Glutamatergic neuron (in vitro differentiated cells): ENCODE measurements at regions not wholly inside any gene's neighbourhood (a gene's known extent, or its start where the extent isn't known, plus 50 kb on each side); places are given as distances from the start of the nearest gene placed in this dataset.

ENCODE experiments used
- DNase-seq: peaks from one replicate; pipeline ENCODE4 v3.0.0; 2022
- H3K27ac Mint-ChIP-seq: one replicate; pipeline ENCODE4 v1.8.0; 2020; ENCODE audit warnings: mild to moderate bottlenecking, mixed read lengths, inconsistent platforms; ENCODE audit not compliant: unreplicated experiment
- H3K27me3 Mint-ChIP-seq: one replicate; pipeline ENCODE4 v1.8.0; 2020; ENCODE audit warnings: mild to moderate bottlenecking, moderate library complexity, mixed read lengths, inconsistent platforms; ENCODE audit not compliant: unreplicated experiment
- H3K36me3 Mint-ChIP-seq: one replicate; pipeline ENCODE4 v1.8.0; 2020; ENCODE audit warnings: mild to moderate bottlenecking, mixed read lengths, inconsistent platforms; ENCODE audit not compliant: unreplicated experiment
- H3K4me1 Mint-ChIP-seq: one replicate; pipeline ENCODE4 v1.8.0; 2020; ENCODE audit warnings: mild to moderate bottlenecking, low read depth, mixed read lengths, inconsistent platforms; ENCODE audit not compliant: unreplicated experiment
- H3K4me3 Mint-ChIP-seq: one replicate; pipeline ENCODE4 v1.8.0; 2020; ENCODE audit warnings: mild to moderate bottlenecking, mixed read lengths, inconsistent platforms; ENCODE audit not compliant: unreplicated experiment
- H3K9me3 Mint-ChIP-seq: one replicate; pipeline ENCODE4 v1.8.0; 2020; ENCODE audit warnings: mild to moderate bottlenecking, moderate library complexity, mixed read lengths, inconsistent platforms; ENCODE audit not compliant: unreplicated experiment
- CTCF ChIP-seq: fragments of 200-600 bp; sonication (generic); IDR thresholded peaks from one replicate; pipeline ENCODE4 v1.5.0; 2021; ENCODE audit not compliant: partially characterized antibody, unreplicated experiment

- Mint-ChIP-seq H3K9me3 (peaks cover 2% of the 10 kb centered on the region), H3K4me3 (no peak overlapping the region), H3K27me3 (peaks cover 1% of the 10 kb centered on the region), H3K36me3 (no peaks in the 10 kb centered on the region), H3K4me1 (peaks cover 8% of the 10 kb centered on the region), H3K27ac (no peak overlapping the region)
- TF ChIP-seq CTCF, result no peak
- DNase-seq, result no peak
Observed at GRCh38 chrX:9127986-9128385, 94.1 kb upstream of the FAM9B start.

- H3K9me3 Mint-ChIP-seq, result peaks cover 2% of the 10 kb centered on the region
- peaks cover 1% of the 10 kb centered on the region for H3K27me3 Mint-ChIP-seq
- H3K4me3 Mint-ChIP-seq, result no peak overlapping the region
- no peak for DNase-seq
- H3K36me3 Mint-ChIP-seq, result no peaks in the 10 kb centered on the region
- no peak overlapping the region for H3K27ac Mint-ChIP-seq
- H3K4me1 Mint-ChIP-seq, result peaks cover 8% of the 10 kb centered on the region
- no peak for TF ChIP-seq CTCF
Observed at GRCh38 chrX:9130031-9130430, 96.1 kb upstream of the FAM9B start.

GRCh38 chrX:9131066-9131465 is 97.1 kb upstream of the FAM9B start:
- Mint-ChIP-seq H3K27me3 (no peaks in the 10 kb centered on the region), H3K27ac (no peak overlapping the region), H3K4me1 (peaks cover 8% of the 10 kb centered on the region), H3K9me3 (peaks cover 2% of the 10 kb centered on the region), H3K36me3 (no peaks in the 10 kb centered on the region), H3K4me3 (no peak overlapping the region)
- no peak for TF ChIP-seq CTCF
- no peak for DNase-seq

GRCh38 chrX:9132036-9132638 is 98.2 kb upstream of the FAM9B start:
- no peak for TF ChIP-seq CTCF
- DNase-seq, result no peak
- Mint-ChIP-seq H3K9me3 (peaks cover 3% of the 10 kb centered on the region), H3K4me3 (no peak overlapping the region), H3K27ac (no peak overlapping the region), H3K4me1 (peaks cover 8% of the 10 kb centered on the region), H3K27me3 (no peaks in the 10 kb centered on the region), H3K36me3 (no peaks in the 10 kb centered on the region)

GRCh38 chrX:9133426-9133825 is 99.5 kb upstream of the FAM9B start:
- DNase-seq, result no peak
- Mint-ChIP-seq H3K4me3 (no peak overlapping the region), H3K27ac (no peak overlapping the region), H3K27me3 (no peaks in the 10 kb centered on the region), H3K36me3 (no peaks in the 10 kb centered on the region), H3K9me3 (peaks cover 4% of the 10 kb centered on the region), H3K4me1 (peaks cover 8% of the 10 kb centered on the region)
- no peak for TF ChIP-seq CTCF
